ENCODE measurements at regions not wholly inside any gene's neighbourhood (a gene's known extent, or its start where the extent isn't known, plus 50 kb on each side); places are given as distances from the start of the nearest gene placed in this dataset.
A peak's percentile ranks its signal among the peaks of the same experiment; 100 is the strongest.
"Not testable (repeated sequence)": the region's sequence is repeated elsewhere in the genome, so short reads cannot be mapped to it uniquely, and the experiment has no call there.

DNA sequence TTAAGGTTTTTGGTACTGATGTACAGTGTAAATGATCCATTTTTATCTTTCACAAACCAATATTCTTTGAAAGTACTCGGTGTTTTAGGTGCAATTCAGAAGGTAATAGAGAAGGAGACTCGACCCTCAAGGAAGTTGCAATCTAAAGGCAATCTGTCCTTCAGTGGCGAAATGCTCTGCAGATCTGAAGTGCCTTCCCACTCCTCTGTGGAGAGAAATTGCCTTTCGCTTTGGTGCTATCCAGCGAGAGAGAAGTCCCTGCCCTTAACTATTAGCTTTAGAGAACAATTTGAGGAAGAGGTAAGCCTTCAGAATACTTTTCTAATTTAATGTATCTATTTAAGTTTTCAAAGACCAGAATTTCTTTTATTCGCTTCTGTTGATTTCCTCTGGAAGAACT, 371.8 kb upstream of the FANCL start:
- no peak for DNase-seq

DNA sequence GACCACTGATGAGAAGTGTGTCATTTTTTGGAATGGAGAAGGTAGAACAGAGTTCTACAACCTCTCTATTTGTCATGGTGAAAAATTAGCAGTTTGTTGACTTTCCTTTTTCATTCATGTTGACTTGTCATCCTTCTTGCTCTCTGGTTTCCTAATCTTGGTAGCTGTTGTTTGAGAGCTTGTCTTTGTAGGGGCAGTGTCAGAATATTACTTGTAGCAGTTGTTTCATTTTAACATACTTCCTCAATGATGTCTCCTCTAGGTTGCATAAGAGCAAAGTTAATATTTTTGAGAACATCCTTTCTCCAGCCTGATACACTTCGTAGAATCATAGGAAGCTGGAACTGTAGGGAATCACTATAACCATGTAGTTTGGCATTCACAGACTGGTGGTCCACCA, 368.2 kb upstream of the FANCL start:
- DNase-seq = no peak

DNA sequence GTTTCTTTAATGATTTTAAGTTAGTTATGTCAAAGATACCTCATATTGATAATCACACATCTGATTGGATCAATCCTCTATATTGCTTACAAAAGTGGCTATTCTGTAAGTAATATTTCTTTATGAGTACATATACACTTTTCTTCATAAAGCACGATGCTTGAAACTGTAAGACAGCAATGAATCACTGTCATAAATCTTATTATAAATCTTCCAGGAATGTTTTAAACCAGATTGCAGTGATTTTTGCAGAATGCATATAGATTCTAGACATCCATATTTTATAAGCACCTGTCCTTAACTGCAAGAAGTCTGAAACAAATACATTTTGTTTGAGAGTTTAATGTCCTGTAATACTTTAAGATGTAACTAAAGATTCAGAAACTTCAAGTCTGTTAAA, 367.0 kb upstream of the FANCL start:
- DNase-seq = no peak

DNA sequence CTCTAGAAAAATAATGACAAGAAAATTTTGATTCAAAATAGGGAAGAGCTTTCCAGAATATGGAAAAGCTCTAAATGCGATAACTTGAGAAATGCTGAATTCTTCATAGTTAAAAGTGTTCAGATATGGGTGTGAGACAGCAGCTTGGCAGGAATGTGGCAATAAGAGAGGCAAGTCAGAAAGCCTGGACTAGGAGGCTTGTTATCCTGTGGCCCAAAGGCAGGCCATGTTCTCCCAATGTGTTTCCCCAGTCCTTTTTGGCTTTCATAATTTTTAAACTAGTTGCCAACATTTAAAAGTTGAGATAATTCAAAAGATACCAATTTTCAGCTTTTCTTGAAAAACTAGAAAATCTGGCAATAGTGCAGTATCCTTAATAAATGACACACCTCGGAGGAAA, 366.3 kb upstream of the FANCL start:
- no peak for DNase-seq

DNA sequence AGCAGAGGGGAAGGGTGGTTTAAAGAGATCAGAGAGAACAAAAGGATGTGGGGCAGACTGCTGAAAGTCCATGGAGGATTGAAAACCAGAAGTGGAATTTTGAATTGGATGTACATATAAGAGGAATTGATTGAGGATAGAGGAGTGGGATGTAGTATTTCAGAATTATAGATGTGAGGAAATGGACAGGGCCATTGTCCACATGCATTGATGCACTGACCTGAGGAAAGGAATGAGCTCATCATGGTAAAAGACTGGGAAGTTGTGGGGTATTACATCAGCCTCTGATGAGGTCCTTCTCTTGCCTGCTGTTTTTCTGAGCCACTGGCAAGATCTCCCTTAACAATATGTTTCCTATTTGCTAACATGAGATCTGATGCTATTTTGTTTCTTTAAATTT, 365.7 kb upstream of the FANCL start:
- DNase-seq = no peak

GRCh38 chr2:58604096-58604495, 363.0 kb upstream of the FANCL start:
- no peak for DNase-seq

DNA sequence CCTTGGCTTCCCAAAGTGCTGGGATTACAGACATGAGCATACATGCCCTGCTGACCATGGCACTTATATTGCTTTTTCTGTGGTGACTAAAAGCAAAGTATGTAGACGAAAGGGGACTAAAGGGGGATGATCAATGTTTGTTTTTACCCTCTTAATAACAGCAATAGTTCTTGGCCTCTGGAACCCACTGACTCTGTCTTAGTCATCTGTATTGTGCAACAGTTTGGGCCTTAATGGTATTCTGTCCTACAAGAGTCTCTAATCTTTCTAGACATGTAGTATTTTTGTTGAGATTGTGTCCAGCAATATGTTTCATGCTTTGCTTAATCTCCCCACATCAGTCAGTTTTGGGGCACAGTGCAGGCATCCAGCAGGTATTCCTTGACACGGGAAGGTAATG, 359.9 kb upstream of the FANCL start:
- no peak for DNase-seq

DNA sequence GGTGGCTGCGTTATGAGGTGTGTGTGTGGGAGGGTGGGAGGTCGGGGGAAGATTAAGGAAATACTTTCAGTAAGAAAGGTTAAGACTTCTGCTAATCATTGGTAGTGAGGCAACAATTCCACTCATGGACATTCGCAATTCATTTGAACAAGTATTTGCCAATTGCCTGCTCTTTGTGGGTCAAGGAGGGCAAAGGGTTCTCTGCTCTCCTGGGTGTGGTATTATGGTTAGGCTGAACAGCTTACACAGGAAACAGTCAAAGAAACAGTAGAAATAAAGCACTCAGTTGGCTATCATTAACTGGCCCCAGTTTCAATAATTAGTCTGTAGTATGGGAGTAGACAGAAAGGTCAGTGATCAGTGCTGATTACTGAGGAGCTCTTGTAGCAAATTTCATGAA, 357.0 kb upstream of the FANCL start:
- no peak for DNase-seq

DNA sequence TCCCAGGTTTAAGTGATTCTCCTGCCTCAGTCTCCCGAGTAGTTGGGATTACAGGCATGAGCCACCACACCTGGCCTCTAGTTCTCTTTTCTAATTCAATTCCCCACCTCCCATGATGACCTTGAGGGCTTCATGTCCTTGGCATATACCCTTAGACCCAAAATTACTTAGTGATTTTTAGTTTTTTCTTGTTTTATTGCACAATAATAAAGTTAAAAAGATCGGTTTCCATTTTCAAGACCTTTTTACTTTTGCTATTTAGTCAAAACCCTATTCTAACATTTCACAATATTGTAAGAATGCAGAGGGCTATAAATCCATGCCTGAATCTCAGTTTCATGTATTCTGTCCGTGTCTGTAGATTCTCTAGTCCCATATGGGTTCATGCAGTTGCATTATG, 354.6 kb upstream of the FANCL start:
- DNase-seq = no peak

DNA sequence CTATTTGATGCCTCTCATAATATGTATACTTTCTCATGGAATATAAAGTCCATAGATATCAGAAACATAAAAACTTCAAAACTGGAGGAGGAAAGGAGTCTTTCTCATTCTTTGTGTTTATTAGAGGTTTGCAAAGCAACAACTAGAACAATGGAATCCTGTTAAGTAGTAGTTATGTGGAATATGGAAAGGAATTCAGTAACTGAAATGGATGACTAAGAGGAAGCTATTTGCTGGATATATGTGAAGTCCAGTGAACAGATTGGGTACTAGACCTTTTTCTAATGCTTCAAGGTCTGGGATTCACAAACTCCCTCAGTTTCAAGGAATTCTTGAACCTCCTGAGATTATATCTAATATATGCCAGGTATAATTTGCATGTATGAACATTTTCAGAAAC, 353.6 kb upstream of the FANCL start:
- DNase-seq = no peak

DNA sequence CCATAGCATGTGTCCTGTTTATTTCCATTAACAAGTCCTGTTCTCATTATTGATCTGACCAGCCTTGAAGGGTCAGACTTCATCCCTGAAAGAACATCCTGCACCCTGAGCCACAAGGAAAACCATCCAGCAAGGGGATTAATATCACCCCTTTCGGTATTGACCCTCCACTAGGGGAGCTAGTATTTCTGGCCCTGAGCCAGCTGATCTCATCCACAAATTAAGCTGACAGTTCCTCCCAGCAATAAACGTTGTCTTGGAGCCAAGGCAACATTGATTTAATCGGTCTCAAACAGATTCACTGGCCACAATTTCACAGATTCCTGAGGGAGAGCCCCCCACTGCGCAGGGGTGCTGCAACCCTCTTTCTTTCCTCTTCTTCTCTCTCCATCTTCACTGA, 353.1 kb upstream of the FANCL start:
- DNase-seq = no peak

DNA sequence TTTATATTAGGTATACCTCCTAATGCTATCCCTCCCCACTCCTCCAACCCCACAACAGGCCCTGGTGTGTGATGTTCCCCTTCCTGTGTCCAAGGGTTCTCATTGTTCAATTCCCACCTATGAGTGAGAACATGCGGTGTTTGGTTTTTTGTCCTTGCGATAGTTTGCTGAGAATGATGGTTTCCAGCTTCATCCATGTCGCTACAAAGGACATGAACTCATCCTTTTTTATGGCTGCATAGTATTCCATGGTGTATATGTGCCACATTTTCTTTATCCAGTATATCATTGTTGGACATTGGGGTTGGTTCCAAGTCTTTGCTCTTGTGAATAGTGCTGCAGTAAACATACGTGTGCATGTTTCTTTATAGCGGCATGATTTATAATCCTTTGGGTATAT, 345.1 kb upstream of the FANCL start:
- DNase-seq = not testable (repeated sequence)

DNA sequence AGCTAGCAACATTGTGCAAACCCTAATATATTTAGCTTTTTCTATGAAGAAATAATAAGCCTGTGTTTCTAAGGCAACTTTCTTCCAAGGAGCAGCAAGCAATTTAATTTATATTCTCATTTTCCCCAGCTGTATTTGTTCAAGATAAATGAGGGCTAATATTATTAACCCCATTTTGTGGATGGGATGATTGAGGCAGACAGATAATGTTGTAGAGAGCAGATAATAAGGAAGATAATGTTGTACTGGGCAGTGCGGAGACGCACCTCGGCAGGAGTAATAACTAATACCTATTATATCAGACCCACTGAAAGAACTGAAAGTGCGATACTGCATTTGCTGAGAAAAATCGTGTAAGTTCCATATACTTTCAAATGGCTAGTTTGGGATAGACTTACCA, 344.1 kb upstream of the FANCL start:
- DNase-seq = no peak

DNA sequence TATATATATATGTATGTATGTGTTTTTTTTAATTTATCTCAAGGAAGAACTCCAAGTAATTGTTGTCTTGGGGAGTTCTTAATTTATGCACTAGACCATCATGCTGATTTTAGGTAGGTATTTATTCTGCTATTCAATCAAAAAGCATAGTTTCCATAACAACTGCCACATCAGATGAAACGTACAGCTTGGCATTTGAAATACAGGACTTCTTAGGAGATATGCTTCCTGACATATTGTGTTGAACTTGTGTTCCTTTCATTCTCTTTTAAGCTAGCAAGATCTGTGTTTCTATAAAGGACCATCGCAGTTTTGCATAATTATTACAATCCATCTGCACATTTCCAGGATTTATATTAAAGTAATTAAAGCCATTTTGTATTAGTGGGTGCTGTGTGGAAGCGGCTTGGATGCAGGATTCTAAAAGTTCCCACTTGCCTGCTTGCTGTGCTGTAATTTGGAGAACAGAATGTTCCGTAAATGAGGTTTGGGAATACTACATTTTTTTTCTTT, 343.5 kb upstream of the FANCL start:
- DNase-seq = no peak

GRCh38 chr2:58578276-58578675, 337.2 kb upstream of the FANCL start:
- no peak for DNase-seq

GRCh38 chr2:58574873-58575272, 333.7 kb upstream of the FANCL start:
- DNase-seq = no peak

GRCh38 chr2:58572731-58573130, 331.6 kb upstream of the FANCL start:
- DNase-seq = no peak

DNA sequence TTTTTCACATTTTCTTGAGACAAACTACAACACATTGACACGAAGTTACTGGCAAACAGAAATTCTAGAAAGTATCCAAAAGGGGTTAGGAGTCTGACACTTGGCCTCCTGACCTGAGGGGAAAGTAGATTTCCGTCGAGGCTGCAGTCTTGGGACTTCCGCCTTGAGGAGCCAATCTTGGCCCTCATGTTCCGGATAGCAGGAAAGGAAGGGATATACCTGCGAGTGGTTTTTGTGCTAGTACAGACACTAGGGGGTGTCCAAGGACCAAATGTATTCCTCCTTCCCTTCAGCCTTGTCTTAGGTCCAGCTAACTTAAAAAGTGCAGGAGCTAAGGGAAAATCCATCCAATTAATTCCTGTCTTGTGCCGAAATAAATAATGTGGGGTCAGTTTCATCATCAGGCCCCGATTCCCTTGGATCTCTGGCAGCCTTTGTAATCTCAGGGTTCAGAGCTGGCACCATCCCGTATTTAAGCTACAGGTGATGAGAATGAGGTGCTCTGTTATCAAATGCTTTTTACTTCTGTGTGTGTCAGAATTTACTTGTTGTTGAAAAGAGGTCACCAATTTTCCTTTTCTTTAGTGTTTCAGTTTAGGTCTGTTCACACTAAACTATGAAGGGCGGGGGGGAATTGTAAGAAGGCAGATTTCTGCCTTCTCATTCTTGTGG, 330.2 kb upstream of the FANCL start:
- DNase-seq = no peak

DNA sequence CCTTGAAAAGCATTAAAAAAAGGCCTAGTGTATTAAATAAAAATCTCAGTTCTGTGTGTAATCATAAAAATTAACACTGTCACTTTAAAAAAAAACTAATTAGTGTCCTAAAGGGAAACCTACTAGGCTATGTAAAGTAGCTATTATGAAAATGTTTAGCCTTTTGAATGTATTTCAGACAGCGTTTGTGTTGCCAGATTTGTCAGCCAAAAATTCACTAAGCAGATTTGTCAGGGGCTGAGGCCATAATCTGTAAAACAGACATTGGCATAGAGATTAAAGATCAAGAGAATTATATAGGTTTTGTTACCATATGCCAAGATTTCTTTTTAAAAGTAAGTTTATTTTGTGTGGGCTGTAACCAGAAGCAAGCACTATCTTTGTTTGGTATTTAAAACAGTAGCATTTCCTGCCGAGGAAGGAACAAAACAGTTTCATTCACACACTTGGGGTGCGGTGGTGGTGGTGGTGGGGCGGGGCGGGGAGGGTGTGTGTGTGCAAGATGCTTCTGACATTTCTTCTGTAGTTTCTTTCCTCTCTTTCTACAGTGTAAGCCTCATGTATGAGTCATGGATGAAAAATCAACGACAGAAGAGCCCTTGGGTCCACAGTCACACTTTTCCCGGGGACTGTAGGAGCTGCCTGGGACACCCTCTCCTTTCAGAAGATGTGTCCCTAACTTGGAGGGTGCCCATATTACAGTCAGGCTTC, 328.5 kb upstream of the FANCL start:
- DNase-seq = peak; percentile 18

- no peak for DNase-seq
Measured at GRCh38 chr2:58568901-58569300, 327.8 kb upstream of the FANCL start.

DNA sequence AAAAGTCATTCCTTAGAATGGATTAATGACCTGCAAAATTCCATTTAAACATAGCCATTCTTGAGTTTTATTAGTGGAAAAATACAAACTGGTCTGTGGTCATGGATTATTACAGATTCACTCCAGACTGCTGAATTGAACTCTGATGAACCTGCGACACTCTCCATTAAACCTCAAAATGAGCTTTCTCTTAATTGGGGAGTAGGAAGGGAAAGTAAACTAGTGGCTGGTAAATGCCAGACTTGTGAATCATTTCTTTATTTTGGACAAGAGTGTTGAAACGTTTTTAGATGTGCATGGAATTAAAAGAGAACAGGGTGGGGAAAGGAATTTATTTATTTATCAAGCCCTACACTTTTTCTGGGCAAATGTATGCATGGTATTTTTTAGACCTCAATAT, 321.2 kb upstream of the FANCL start:
- no peak for DNase-seq

DNA sequence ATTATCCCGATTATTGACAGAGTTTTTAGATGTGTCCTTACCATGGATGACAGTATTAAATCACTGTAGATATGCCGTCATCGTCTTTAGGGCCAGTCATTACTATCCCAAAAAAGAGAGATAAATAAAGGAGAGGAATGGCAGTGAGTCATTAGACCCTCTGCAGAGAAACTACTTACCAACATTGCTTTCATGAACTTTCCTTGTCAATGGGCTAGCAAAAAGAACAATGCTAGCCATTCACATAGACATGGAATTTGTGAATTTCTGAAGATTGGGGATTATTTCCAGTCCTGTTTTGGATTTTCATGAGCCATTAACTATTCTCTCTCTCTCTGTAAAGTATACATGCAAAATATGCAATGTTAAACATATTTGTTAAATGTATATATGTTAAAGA, 319.4 kb upstream of the FANCL start:
- no peak for DNase-seq

GRCh38 chr2:58558881-58559280, 317.8 kb upstream of the FANCL start:
- no peak for DNase-seq

GRCh38 chr2:58557176-58557575, 316.1 kb upstream of the FANCL start:
- DNase-seq = no peak

GRCh38 chr2:58553937-58554336, 312.8 kb upstream of the FANCL start:
- DNase-seq = no peak
